Thyroid gland (tissue), 4 donors: ENCODE measurements at regions not wholly inside any gene's neighbourhood (a gene's known extent, or its start where the extent isn't known, plus 50 kb on each side); places are given as distances from the start of the nearest gene placed in this dataset.

Experiments used
- DNase-seq, 2 donors: peaks; one replicate each; pipeline ENCODE4 v3.0.0-alpha.2; 2019
- H3K27ac ChIP-seq, 3 donors: fragments of 200-600 bp; sonication (generic); 1 replicate in 2 of 3; 2 replicates in 1 of 3; pipeline ENCODE4 v1.5.1; 2016 to 2019; ENCODE audit warnings: mild to moderate bottlenecking in 1 of 3, moderate library complexity in 1 of 3
- H3K27me3 ChIP-seq: fragments of 200-600 bp; sonication (generic); one replicate; pipeline ENCODE4 v1.5.1; 2019
- H3K36me3 ChIP-seq, 2 donors: fragments of 200-600 bp; sonication (generic); one replicate each; pipeline ENCODE4 v1.5.1; 2016 to 2019
- H3K4me1 ChIP-seq, 2 donors: fragments of 200-600 bp; sonication (generic); one replicate each; pipeline ENCODE4 v1.5.1; 2017 to 2019
- H3K4me3 ChIP-seq, 3 donors: fragments of 200-600 bp; sonication (generic); replicated peaks in 1 of 3; 1 replicate in 2 of 3; 2 replicates in 1 of 3; pipeline ENCODE4 v1.5.1; 2016; ENCODE audit warnings: mild to moderate bottlenecking in 1 of 3
- H3K9me3 ChIP-seq: fragments of 200-600 bp; sonication (generic); one replicate; pipeline ENCODE4 v1.5.1; 2017
- POLR2A ChIP-seq, 2 donors: fragments of 450-650 bp; IDR thresholded peaks; one replicate each; pipeline ENCODE4 v1.6.1; 2017; ENCODE audit warnings: antibody characterized with exemption in 2 of 2, mild to moderate bottlenecking in 2 of 2, moderate library complexity in 1 of 2
- WGBS, 2 donors: methylation state at CpG; one replicate each; pipeline ENCODE4 v1.1.5; 2017; 5-methylcytosine and 5-hydroxymethylcytosine counted together
- intact Hi-C: fragments of 100-400 bp; cut with DNase I; formaldehyde crosslinking; loops from one replicate; pipeline ENCODE4 v1.15.1; 2023
- TF ChIP-seq, protein P1 (sequence below), 6 experiments: fragments of 200-600 bp in 3 of 6; fragments of 450-650 bp in 3 of 6; sonication (generic) in 3 of 6; IDR thresholded peaks; one replicate each; pipeline ENCODE4 v1.5.1; 2016 to 2019; ENCODE audit warnings: antibody characterized with exemption in 6 of 6, mild to moderate bottlenecking in 2 of 6, inconsistent platforms in 1 of 6, moderate library complexity in 1 of 6

DNA sequence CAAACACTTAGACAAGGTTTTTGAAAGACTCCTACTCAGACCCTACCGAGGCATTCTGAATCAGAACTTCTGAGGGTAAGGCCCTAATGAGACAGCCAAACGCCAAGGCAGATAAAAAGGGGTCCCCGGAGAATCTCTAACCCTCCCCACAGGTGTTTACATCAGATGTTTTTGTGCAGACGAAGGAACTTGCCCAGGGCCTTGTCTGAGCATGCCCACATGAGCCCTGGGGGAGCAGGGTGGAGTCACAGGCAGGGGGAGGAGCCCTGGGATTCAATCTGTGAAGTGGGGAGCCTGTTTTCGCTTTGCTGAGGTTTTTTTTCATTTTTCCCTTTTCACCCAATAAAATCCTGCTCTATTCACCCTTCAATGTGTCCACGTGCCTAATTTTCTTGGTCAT is 61.6 kb upstream of the MED4 start:
- DNase-seq: peak in 1 of 2 donors; percentile 8

DNA sequence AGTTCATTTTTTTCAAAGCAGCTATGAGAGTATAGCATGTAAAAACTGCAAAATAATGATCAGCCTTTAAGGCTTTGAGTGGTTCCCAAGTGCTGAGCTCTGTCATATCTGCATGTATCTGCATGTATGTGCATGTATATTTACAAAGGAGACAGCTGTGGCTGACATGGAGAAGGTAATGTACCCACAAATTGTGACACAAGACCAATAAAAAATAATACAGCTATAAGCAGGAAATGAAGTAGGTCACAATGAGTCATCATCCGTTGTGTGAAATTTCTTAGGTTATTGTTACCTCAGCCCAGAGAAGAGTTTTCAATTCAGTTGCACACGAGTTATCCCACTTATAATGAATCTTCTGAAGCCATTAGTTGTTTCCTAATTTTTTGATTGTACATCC is 60.9 kb upstream of the MED4 start:
- Histone ChIP-seq H3K27me3 (no peaks in the 10 kb centered on the region), H3K4me3 (no peak overlapping the region), H3K27ac (peak overlapping the region in 1 of 3 donors; percentile 1), H3K36me3 (no peaks in the 10 kb centered on the region), H3K9me3 (no peaks in the 10 kb centered on the region), H3K4me1 (peaks cover 0 to 4% of the 10 kb centered on the region in 2 donors)
- no peak for DNase-seq
- 58 to 78% methylated on average over 2 of the region's 2 CpGs for WGBS, 2 donors
- TF ChIP-seq POLR2A (IDR thresholded peaks at IDR 0.05): no peak
- intact Hi-C loops: no loop called here

More for the DNA sequence above, 61.6 kb upstream of the MED4 start:
- Histone ChIP-seq H3K27me3 (no peaks in the 10 kb centered on the region), H3K36me3 (no peaks in the 10 kb centered on the region), H3K9me3 (no peaks in the 10 kb centered on the region), H3K4me3 (no peak overlapping the region), H3K27ac (peak overlapping the region in 1 of 3 donors; percentile 1), H3K4me1 (peaks cover 0 to 9% of the 10 kb centered on the region in 2 donors)
- WGBS, 2 donors: 86 to 87% methylated on average over 6 of the region's 6 CpGs
- TF ChIP-seq, protein P1, sequence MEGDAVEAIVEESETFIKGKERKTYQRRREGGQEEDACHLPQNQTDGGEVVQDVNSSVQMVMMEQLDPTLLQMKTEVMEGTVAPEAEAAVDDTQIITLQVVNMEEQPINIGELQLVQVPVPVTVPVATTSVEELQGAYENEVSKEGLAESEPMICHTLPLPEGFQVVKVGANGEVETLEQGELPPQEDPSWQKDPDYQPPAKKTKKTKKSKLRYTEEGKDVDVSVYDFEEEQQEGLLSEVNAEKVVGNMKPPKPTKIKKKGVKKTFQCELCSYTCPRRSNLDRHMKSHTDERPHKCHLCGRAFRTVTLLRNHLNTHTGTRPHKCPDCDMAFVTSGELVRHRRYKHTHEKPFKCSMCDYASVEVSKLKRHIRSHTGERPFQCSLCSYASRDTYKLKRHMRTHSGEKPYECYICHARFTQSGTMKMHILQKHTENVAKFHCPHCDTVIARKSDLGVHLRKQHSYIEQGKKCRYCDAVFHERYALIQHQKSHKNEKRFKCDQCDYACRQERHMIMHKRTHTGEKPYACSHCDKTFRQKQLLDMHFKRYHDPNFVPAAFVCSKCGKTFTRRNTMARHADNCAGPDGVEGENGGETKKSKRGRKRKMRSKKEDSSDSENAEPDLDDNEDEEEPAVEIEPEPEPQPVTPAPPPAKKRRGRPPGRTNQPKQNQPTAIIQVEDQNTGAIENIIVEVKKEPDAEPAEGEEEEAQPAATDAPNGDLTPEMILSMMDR (IDR thresholded peaks at IDR 0.05): no peak
- TF ChIP-seq POLR2A (IDR thresholded peaks at IDR 0.05): no peak
- intact Hi-C loops: no loop called here

DNA sequence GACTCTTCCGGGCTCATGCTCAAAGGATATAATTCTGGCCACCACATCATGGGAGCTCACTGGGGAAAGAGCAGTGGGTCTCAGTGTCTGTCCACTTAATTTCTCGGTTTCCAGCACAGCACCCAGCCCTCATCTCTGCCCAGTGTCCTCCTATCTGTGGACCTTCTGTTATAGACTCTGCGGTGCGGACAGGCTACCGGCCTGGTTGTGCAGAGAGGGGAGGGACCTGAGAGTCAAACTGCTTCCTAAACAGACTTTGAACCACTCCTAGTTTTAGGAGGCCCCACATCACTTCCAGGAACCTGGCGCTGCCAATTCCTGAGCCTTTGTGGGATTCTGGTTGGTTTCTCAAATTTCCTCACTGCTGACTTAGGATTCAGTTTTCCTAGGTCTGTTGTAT is 59.8 kb upstream of the MED4 start:
- Histone ChIP-seq H3K4me3 (no peak overlapping the region), H3K36me3 (no peaks in the 10 kb centered on the region), H3K27me3 (no peaks in the 10 kb centered on the region), H3K27ac (no peak overlapping the region), H3K4me1 (no peaks in the 10 kb centered on the region), H3K9me3 (no peaks in the 10 kb centered on the region)
- 87 to 94% methylated on average over 5 to 6 of the region's 6 CpGs for WGBS, 2 donors
- DNase-seq: no peak
- intact Hi-C loops: no loop called here
- TF ChIP-seq POLR2A (IDR thresholded peaks at IDR 0.05): no peak

DNA sequence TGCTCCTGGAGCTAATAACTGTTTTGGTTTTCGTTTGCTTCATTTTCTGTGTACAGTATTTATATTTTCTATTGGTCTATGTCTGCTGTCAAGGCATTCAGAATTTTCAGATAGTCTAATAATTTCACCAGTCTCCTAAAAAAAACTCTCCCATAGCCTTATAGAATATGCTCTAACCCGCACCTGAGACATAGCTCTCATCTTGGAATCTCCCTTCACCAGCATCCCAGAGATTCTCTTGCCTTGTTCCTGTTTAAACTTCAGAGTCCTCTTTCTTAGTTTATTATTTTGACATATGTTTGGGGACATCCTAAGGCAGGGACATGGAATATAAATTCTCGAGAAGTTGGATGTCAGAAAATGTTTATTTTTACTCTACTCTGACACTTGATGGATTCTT is 58.3 kb upstream of the MED4 start:
- H3K36me3 ChIP-seq: no peaks in the 10 kb centered on the region
- H3K9me3 ChIP-seq: no peaks in the 10 kb centered on the region
- H3K4me3 ChIP-seq: no peak overlapping the region
- intact Hi-C loops: no loop called here
- H3K27me3 ChIP-seq: no peaks in the 10 kb centered on the region
- no peak for DNase-seq
- no peak overlapping the region for H3K27ac ChIP-seq
- no peak for TF ChIP-seq POLR2A (IDR thresholded peaks at IDR 0.05)
- TF ChIP-seq, protein P1 (IDR thresholded peaks at IDR 0.05): no peak
- 84 to 89% methylated on average over 3 of the region's 3 CpGs for WGBS, 2 donors
- no peaks in the 10 kb centered on the region for H3K4me1 ChIP-seq

DNA sequence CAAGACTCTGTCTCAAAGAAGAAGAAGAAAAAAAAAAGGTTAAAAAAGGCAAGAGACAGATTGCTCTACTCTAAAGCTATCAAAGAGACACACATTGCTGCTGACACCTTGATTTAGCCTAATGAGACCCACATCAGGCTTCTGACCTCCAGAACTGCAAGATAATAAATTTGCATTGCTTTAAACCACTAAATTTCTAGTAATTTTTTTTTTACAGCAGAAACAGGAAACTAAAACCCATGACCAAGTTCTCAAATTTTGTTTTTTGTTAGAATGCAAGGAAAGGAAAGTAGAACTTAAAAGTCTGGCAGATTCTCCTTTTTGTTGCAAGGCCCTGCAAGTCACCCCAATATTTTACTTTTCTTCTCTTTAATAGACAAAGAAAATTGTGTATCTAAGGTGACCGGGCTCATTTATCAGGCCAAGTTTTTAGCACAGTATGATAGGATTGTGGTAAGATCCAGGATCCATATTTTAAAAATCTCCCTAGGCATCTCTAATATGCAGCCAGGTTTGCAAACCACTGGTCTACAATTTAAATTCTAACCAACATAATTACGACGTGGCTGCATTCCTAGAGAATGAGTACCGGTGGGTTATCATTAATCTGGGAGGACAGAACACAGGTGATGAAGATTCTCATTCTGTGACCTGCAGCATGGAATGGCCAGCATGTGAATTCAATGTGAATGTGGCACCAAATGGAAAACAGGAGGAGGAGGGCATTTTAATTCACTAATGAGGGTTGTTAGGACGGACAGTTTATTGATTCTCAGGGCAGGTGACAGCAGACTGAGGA is 56.7 kb upstream of the MED4 start:
- no peak for DNase-seq
- no peaks in the 10 kb centered on the region for H3K36me3 ChIP-seq
- no peak overlapping the region for H3K4me3 ChIP-seq
- intact Hi-C loops: no loop called here
- no peaks in the 10 kb centered on the region for H3K4me1 ChIP-seq
- H3K9me3 ChIP-seq: no peaks in the 10 kb centered on the region
- H3K27me3 ChIP-seq: no peaks in the 10 kb centered on the region
- TF ChIP-seq, protein P1 (IDR thresholded peaks at IDR 0.05): no peak
- no peak for TF ChIP-seq POLR2A (IDR thresholded peaks at IDR 0.05)
- 75 to 82% methylated on average over 5 of the region's 5 CpGs for WGBS, 2 donors
- no peak overlapping the region for H3K27ac ChIP-seq

DNA sequence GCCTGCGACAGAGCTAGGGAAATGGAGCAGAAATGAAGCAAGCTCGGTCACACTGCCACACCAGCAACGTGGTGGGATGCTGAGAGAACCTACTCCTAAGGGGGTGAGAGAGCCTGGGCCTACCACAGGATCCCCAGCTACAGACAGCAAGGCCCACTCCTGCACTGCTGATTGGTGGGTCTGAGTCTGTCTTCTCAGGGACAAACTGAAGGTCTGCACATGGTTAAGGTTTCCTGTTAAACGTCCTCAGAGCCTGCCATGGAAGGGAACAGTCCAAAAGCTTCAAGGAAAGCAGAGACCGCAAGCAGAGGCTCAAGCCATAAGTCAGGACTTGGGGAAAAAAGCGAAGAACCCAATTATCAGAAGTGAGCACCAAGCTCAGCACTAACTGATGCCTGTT is 53.5 kb upstream of the MED4 start:
- Histone ChIP-seq H3K36me3 (no peaks in the 10 kb centered on the region), H3K27ac (no peak overlapping the region), H3K9me3 (no peaks in the 10 kb centered on the region), H3K27me3 (no peaks in the 10 kb centered on the region), H3K4me1 (no peaks in the 10 kb centered on the region), H3K4me3 (no peak overlapping the region)
- WGBS, 2 donors: 77% methylated on average over 6 of the region's 6 CpGs
- no peak for DNase-seq
- intact Hi-C loops: no loop called here
- TF ChIP-seq, protein P1 (IDR thresholded peaks at IDR 0.05): no peak
- no peak for TF ChIP-seq POLR2A (IDR thresholded peaks at IDR 0.05)
